Glutamatergic neuron (in vitro differentiated cells): ENCODE measurements at regions not wholly inside any gene's neighbourhood (a gene's known extent, or its start where the extent isn't known, plus 50 kb on each side); places are given as distances from the start of the nearest gene placed in this dataset.

Source experiments
- DNase-seq: peaks from one replicate; pipeline ENCODE4 v3.0.0; 2022
- H3K27ac Mint-ChIP-seq: one replicate; pipeline ENCODE4 v1.8.0; 2020; ENCODE audit warnings: mild to moderate bottlenecking, mixed read lengths, inconsistent platforms; ENCODE audit not compliant: unreplicated experiment
- H3K27me3 Mint-ChIP-seq: one replicate; pipeline ENCODE4 v1.8.0; 2020; ENCODE audit warnings: mild to moderate bottlenecking, moderate library complexity, mixed read lengths, inconsistent platforms; ENCODE audit not compliant: unreplicated experiment
- H3K36me3 Mint-ChIP-seq: one replicate; pipeline ENCODE4 v1.8.0; 2020; ENCODE audit warnings: mild to moderate bottlenecking, mixed read lengths, inconsistent platforms; ENCODE audit not compliant: unreplicated experiment
- H3K4me1 Mint-ChIP-seq: one replicate; pipeline ENCODE4 v1.8.0; 2020; ENCODE audit warnings: mild to moderate bottlenecking, low read depth, mixed read lengths, inconsistent platforms; ENCODE audit not compliant: unreplicated experiment
- H3K4me3 Mint-ChIP-seq: one replicate; pipeline ENCODE4 v1.8.0; 2020; ENCODE audit warnings: mild to moderate bottlenecking, mixed read lengths, inconsistent platforms; ENCODE audit not compliant: unreplicated experiment
- H3K9me3 Mint-ChIP-seq: one replicate; pipeline ENCODE4 v1.8.0; 2020; ENCODE audit warnings: mild to moderate bottlenecking, moderate library complexity, mixed read lengths, inconsistent platforms; ENCODE audit not compliant: unreplicated experiment
- TF ChIP-seq, protein P1 (sequence below): fragments of 200-600 bp; sonication (generic); IDR thresholded peaks from one replicate; pipeline ENCODE4 v1.5.0; 2021; ENCODE audit not compliant: partially characterized antibody, unreplicated experiment

DNA sequence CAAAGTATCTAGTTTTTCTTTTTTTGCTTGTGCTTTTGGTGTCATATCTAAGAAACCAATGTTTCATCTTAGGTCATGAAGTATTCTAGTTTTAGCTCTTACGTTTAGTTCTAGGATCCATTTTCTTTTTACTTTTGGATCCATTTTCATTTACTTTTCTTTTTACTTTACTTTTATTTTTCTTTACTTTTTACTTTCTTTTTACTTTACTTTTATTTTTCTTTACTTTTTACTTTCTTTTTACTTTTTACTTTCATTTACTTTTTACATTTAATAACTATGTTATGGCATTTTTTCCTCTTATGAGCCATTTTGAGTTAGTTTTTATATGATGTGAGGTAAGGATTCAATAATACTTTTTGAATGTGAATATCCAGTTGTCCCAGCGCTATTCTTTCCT, 213.4 kb downstream of the ZFP36L2 start:
- TF ChIP-seq, protein P1, sequence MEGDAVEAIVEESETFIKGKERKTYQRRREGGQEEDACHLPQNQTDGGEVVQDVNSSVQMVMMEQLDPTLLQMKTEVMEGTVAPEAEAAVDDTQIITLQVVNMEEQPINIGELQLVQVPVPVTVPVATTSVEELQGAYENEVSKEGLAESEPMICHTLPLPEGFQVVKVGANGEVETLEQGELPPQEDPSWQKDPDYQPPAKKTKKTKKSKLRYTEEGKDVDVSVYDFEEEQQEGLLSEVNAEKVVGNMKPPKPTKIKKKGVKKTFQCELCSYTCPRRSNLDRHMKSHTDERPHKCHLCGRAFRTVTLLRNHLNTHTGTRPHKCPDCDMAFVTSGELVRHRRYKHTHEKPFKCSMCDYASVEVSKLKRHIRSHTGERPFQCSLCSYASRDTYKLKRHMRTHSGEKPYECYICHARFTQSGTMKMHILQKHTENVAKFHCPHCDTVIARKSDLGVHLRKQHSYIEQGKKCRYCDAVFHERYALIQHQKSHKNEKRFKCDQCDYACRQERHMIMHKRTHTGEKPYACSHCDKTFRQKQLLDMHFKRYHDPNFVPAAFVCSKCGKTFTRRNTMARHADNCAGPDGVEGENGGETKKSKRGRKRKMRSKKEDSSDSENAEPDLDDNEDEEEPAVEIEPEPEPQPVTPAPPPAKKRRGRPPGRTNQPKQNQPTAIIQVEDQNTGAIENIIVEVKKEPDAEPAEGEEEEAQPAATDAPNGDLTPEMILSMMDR = no peak
- Mint-ChIP-seq H3K36me3 (peaks cover 6% of the 10 kb centered on the region), H3K9me3 (peaks cover 5% of the 10 kb centered on the region), H3K4me3 (no peak overlapping the region), H3K4me1 (no peaks in the 10 kb centered on the region), H3K27ac (no peak overlapping the region), H3K27me3 (peaks cover 7% of the 10 kb centered on the region)
- DNase-seq = no peak

DNA sequence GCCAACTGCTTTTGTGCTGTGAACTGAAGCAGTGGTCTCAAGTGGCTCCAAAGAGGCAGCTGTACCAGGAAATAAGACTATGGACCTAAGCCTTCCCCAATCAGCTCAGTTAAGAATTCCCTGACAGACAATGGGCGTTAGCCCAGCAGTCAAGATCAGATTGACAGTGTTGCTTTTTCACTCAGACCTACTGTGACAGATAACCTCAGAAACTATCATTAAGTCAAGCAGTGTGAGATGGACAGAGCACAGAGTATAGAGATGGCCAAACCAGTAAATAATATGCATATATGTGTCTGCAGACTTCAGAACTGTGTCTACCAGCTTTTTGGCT, 215.3 kb downstream of the ZFP36L2 start:
- Mint-ChIP-seq H3K36me3 (peaks cover 7% of the 10 kb centered on the region), H3K4me1 (no peaks in the 10 kb centered on the region), H3K4me3 (no peak overlapping the region), H3K27ac (no peak overlapping the region), H3K27me3 (peaks cover 6% of the 10 kb centered on the region), H3K9me3 (peaks cover 2% of the 10 kb centered on the region)
- no peak for DNase-seq
- TF ChIP-seq, protein P1 = no peak

DNA sequence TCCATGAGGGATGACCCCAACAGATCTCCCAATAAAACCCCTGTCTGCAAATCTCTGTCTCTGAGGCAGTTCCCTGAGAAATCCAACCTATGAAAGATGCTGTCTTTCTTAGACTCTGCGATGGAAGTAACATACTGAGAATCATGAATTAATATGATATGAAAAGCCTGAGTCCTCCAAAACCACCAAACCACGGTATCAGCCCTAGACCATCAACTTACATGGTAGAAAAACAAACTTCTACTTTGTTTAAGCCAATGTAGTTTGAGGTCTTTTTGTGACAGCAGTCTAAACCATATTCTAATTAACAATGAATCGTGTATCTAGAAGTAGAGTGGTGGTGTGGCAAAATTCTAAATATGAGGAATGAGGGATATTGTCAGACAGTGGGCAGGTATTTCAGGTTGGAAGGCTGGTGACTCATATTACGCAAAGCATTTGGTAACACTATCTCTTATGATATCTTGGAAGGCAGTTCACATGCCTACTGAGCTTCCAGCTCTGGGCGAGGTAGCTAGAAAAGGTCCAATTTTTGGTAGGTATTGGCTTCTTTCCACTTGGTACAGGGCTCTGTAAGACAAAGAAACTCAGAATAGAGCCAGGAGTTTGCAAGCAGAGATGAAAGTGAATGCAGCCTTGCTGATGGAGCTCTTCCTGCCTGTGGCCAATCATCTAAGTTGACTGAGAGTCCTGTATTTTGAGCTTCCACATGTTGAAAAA, 215.8 kb downstream of the ZFP36L2 start:
- no peak overlapping the region for H3K4me3 Mint-ChIP-seq
- H3K27ac Mint-ChIP-seq = no peak overlapping the region
- H3K27me3 Mint-ChIP-seq = peaks cover 6% of the 10 kb centered on the region
- no peak for DNase-seq
- H3K9me3 Mint-ChIP-seq = peaks cover 2% of the 10 kb centered on the region
- no peaks in the 10 kb centered on the region for H3K4me1 Mint-ChIP-seq
- TF ChIP-seq, protein P1 = no peak
- H3K36me3 Mint-ChIP-seq = peaks cover 7% of the 10 kb centered on the region

DNA sequence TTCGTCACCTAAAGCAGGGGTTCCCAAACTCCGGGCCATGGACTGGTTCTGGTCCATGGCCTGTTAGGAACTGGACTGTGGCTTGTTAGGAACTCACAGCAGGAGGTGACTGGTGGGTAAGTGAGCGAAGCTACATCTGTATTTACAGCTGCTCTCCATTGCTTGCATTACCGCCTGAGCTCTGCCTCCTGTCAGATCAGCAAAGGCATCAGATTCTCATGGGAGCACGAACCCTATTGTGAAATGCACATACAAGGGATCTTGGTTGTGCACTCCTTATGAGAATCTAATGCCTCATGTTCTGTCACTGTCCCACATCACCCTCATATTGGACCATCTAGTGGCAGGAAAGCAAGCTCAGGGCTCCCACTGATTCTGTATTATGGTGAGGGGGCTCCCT, 217.0 kb downstream of the ZFP36L2 start:
- H3K4me3 Mint-ChIP-seq = no peak overlapping the region
- TF ChIP-seq, protein P1 = no peak
- H3K9me3 Mint-ChIP-seq = peaks cover 2% of the 10 kb centered on the region
- H3K4me1 Mint-ChIP-seq = no peaks in the 10 kb centered on the region
- H3K27ac Mint-ChIP-seq = no peak overlapping the region
- peaks cover 6% of the 10 kb centered on the region for H3K27me3 Mint-ChIP-seq
- H3K36me3 Mint-ChIP-seq = peaks cover 7% of the 10 kb centered on the region
- no peak for DNase-seq

DNA sequence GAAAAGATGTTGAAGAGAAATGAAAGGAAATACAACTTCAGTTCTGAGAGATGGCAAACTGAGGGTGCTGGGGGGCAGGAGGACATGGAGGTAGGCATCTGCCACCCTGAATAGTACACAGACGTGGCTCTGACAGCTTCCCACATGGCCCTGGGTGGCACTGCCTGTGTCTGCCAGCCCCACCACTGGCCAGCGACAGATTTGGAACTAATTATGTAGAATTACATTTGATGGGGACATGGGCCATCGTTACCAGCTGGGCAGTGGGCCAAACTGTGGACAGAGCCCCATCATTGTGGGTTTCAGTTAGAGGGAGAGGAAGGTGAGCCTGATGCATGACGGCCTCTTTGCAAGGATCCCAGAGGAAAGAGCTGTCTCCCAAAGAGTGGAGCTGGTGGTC, 216.0 kb upstream of the HAAO start:
- DNase-seq = no peak
- no peaks in the 10 kb centered on the region for H3K4me1 Mint-ChIP-seq
- H3K36me3 Mint-ChIP-seq = peaks cover 7% of the 10 kb centered on the region
- H3K27me3 Mint-ChIP-seq = peaks cover 6% of the 10 kb centered on the region
- H3K4me3 Mint-ChIP-seq = no peak overlapping the region
- TF ChIP-seq, protein P1 = no peak
- H3K9me3 Mint-ChIP-seq = peaks cover 2% of the 10 kb centered on the region
- no peak overlapping the region for H3K27ac Mint-ChIP-seq
